Colon (tissue), 2 donors: ENCODE measurements at regions not wholly inside any gene's neighbourhood (a gene's known extent, or its start where the extent isn't known, plus 50 kb on each side); places are given as distances from the start of the nearest gene placed in this dataset.

Experiments
- FAIRE-seq: peaks from 2 replicates; lab custom pipeline; 2012; peaks lifted over from hg19 to GRCh38; lab: Jason Lieb, UNC
- donor health status: control.
- donor health status: control.

DNA sequence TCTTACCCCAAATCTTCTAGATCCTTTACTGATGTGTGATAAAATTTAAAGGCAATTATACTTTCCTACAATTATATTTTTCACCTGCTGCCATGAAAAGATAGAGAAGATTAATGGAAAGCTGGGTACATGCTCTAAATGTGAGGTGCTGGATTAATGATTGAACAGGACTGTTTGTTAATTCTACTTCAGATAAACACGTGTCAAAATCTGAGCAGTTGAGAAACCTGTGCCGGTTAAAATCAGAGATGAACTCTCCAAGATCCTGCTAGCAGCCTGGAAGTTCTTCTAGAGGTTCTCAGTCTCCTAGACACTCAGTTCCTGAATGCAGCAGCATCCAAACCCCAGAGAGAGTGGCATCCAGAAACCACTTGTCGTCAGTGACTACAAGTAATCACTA is 69.2 kb downstream of the INHBA start:
- no peak for FAIRE-seq

DNA sequence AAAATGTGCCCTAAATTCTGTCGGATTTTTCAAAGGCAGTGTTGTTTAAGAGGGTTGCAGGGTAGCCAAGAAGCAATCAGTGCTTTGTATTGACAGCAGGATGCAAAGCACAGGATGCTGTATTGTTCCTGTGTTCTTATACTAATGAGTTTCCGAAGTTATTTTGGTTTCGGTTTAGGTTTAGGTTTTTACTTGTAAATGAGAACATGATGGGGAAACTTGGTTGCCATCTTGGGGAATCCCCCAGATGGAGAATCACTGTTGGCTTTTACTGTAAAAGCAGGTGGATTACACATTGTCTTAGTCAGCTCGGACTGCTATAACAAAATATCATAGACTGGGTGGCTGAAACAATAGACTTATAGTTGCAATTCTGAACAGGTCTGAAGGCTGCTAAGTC is 72.1 kb downstream of the INHBA start:
- no peak for FAIRE-seq

DNA sequence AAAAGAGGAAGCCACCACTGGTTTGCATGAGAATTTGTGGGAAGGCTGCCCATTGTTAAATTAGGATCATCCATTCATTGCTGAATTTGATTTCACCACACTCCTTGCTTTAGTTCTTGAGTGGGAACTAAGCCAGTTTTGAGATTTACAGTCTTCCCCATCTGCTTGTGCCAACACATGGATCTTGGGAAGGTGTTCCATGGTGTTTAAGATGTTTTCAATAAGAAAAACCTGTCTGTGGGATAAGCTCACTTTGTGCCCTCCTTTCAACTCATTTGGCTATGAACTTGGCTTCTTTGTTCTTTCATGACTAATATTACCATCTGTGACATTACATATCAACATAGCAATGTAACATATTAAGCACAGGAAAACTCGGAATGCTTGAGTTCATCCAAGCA is 73.2 kb downstream of the INHBA start:
- FAIRE-seq, result no peak

DNA sequence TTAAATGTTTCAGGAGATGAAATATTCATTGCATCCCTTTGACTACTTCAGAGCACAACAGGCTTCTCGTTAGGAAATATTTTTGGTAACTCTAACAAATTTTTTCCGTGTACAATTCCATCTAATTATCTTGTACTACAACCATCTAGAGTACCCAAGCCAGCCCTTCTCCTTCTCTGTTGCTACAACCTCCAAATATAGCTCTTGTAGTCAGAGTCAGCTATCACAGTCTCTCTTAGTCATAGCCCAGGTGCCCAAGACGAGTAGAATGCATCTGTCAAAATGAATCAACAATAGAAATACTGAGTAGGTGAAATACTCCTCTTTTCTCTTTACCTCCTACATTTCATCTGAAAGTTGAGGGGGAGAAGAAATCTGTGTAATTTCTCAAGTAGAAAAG is 74.0 kb downstream of the INHBA start:
- no peak for FAIRE-seq

DNA sequence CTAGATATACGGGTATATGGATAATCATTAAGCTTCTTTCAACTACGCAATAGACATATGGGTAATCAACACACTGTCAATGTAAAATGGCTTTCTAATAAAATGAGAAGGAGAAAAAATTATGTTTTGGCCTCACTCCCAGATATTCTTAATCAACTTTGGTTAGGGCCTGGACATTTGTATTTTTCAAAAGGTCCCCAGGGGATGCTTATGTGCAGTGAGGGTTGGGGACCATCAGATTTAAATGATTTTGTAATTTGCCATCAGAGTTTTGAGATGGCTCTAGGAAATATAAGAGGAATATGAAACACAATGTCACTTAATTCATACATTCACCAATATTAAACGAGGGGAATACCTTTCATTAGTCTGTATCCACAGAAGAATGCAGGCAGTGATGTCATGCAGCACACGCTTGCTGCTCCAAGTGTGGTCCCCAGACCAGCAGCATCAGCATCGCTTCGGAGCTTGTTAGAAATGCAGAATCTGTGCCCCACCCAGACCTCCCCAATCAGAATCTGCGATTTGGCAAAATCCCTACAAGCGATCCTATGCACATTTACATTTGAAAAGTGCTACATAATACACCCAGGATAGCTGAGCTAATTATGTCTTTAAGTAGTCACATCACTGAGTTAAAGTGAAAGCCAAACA is 75.1 kb downstream of the INHBA start:
- FAIRE-seq, result no peak

DNA sequence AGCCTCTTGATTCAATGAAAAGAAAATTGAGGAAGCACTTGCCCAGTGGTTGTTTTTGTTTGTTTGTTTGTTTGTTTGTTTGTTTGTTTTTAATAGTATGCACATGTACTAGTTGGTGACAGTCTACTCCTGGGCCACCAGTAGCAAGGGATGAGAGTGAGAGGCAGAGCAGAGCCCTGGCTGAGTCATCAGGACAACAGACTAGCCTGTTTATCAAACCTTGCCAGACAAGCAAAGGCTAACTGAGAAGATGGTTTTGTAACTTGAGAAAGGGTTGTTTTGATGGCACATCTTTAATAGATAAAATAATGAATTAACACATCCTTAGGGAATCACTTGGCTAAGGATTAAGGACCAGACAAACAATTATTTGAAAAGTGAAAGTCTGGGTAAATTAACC is 78.1 kb downstream of the INHBA start:
- no peak for FAIRE-seq

DNA sequence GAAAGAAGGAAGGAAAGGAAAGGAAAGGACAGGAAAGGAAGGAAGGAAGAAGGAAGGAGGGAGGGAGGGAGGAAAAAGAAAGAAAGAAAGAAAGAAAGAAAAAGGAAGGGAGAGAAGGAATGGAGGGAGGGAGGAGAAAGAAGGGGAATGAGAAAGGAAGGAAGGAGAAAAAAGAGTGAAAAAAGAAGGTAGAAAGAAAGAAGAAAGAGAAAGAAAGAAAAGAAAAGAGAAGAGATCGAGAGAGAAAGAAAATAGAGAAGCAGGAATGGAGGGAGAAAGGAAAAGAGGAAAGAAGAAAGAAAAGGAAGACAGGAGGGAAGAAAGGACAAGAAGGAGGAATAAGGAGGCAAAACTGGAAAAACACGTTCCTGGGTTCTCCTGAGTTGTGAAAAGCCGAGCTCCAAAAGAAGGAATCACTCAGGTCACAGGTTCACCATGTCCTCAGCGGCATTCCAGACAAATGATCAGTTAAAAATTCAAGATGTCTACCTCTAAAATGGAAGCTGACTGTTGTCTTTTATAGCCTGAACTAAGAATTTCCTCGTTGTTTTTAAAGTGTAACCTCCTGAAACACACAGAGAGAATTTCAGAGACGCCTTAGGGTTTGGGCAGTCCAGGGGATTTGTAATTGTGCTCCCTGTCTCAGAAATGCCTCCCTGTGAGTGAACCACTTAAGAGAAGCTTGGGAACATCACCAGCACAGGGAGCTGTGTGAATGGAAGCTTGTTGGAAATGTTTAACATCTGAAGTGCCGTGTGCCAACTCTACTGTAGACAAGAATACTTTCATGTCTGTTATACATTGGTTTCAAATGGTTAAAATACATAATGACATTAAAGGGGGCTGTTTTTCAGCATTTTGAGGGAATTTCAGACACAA is 80.7 kb downstream of the INHBA start:
- FAIRE-seq, result no peak

DNA sequence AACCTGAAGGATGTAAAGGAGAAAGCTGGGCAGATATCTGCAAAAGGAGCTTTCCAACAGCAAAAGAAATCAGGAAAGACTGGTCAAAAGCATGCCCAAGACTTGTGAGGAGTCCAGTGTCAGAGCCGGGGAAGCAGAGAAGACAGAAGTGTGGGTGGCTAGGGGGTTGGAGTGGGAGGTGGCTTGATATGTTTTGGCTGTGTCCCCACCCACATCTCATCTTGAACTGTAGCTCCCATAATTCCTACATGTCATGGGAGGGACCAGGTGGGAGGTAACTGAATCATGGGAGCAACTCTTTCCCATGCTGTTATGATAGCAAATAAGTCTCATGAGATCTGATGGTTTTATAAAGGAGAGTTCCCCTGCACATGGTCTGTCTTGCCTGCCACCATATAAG is 84.9 kb downstream of the INHBA start:
- no peak for FAIRE-seq

DNA sequence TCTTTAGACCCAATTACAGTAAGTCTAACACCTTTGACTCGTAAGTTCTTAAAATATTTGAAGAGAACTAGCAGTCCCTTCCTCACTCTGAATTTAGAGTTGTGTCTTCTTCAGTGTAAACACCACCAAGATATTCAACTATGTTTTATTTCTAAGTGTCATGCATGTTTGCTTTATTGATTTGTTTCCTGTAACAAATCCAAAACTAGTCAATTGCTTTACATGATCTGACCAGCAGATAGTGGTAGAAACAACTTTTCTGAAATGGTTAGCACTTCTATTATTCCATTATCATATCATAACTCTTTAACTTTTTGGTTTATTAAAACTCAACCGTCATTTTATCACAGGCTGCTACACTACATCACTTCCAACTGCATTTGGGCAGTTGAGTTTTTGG is 90.1 kb downstream of the INHBA start:
- no peak for FAIRE-seq

DNA sequence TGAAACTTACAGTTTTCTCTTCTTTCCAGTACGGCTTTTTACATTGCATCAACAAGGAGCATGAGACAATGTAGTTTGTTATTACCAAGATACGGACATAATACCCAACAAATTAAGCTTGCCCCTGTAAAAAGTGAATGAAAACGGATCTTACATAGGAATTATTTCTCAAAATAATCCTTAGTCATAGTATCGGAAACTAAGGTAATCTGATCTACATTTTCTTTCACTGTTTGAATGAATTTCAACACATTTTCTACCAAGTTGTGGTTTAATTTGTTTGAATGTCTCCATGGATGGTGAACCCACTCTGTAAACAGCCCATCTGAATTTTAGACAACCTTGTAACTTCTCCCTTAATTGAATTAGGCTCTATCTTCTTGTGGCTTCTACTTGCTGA is 90.5 kb downstream of the INHBA start:
- no peak for FAIRE-seq

DNA sequence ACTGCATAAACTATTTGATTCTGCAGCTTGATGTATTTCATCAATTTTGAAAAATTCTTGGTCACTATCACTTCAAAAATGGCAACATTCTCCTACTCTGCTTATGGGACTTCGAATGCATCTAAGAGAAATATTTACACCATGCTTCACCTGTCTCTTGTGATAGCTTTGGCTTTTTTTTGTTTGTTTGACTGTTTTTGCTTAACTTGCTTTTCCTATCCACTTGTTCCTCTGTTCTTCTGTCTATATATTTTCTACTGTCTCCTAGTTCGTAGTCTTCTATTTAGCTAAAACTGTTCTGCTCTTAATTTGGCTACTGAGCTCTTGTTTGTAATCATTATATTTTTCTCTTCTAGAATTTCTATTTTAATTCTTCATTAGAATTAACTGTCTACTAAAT is 94.4 kb downstream of the INHBA start:
- FAIRE-seq, result no peak

DNA sequence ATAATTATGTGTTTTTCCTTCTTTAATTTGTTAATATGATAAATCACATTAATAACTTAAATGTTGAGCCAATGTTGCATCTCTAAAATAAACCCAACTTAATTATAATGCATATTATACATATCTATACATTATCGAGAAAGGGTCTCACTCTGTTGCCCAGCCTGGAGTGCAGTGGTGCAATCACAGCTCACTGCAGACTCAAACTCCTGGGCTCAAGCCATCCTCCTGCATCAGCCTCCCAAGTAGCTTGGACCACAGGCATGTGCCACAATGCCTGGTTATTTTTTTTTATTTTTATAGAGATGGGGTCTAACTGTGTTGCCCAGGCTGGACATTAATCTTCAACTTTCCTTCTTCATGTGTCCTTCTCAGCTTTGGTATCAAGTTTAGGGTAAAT is 98.9 kb downstream of the INHBA start:
- FAIRE-seq, result no peak

DNA sequence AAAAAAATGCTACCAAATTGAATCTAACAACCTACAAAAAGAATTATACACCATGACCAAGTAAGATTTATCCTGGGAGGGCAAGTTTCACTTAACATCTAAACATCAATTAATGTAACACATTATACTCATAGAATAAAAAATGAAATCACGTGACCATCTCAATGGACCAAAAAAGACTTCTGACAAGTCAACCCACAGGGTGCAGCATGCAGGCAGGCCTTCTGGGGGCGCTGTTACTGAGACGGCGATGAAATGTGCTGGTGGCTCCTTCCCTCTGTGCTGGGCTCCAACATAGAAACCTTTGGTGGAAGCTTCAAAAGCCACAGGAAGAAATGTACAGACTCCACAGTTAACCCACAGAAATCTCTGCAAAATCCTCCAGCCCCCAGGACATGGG is 103.1 kb downstream of the INHBA start:
- FAIRE-seq, result no peak

DNA sequence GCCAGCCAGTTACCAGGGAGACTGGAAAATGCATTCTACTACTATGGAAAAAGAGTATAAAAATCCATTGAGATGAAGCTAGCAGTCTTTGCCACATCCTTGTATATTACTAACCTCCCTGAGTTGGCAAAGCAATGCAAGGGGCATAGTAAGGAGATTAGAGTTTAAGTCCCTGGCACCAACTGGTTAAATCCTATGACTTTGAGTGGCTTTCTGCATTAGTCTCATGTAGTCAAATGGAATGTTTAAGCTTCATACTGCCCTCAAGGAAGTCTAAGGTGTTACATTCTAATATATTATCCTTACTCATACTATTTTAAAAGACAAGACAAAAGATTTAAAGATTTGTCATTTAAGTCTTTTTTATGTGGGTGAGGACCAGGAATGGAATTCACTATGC is 110.1 kb downstream of the INHBA start:
- FAIRE-seq, result no peak

DNA sequence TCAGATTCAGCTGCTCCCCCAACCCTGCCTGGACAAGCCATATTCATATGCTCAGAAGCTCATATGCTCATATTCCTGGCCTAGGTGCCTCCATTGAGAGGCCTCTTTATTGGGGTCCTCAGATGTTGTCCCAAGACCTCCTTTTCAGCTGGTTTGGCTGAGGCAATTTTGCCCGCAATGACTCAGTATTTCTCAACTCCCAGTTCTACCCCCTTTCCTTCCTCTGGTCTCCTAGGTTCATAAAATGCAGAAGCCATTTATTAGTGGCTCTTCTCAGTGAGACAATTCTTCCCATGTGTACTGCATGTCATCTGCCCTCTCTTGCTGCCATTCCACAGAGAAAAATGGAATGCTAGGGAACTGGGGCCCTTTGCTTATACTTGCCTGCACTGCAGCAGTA is 110.7 kb downstream of the INHBA start:
- no peak for FAIRE-seq

DNA sequence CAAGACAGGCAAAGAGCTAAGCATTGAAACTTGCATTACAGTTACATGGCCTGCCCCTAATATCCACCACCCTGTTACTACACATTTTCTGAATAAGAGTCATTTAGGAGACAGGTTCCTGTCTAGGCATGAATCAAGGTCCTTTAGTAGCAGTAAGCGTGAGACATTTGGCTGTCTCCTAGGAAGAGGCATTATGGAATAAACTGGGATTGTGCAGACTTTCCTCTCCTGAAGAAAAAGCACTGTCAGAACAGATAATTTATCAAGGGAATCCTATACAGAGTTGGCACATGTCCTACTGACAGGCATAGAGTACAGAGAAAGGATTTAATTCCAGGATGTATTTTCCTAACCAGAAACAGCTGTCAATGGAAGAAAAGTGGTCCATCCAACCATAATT is 111.9 kb downstream of the INHBA start:
- FAIRE-seq, result no peak

DNA sequence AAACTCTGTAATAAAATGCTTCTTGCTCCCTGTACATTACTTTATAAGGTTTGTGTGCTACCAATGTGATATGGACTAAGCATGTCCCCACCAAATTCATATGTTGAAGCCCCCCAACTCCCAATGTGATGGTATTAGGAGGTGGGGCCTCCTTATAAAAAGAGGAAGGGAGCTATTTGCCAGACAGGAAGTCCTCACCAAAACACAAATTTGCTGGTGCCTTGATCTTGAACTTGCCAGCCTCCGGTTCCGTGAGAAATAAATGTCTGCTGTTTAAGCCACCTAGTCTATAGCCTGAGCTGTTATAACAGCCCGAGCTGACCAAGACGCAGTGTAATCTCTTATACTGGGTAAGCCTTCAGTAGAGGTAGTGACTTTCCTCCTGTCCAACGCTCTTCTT is 114.5 kb downstream of the INHBA start:
- FAIRE-seq, result no peak

DNA sequence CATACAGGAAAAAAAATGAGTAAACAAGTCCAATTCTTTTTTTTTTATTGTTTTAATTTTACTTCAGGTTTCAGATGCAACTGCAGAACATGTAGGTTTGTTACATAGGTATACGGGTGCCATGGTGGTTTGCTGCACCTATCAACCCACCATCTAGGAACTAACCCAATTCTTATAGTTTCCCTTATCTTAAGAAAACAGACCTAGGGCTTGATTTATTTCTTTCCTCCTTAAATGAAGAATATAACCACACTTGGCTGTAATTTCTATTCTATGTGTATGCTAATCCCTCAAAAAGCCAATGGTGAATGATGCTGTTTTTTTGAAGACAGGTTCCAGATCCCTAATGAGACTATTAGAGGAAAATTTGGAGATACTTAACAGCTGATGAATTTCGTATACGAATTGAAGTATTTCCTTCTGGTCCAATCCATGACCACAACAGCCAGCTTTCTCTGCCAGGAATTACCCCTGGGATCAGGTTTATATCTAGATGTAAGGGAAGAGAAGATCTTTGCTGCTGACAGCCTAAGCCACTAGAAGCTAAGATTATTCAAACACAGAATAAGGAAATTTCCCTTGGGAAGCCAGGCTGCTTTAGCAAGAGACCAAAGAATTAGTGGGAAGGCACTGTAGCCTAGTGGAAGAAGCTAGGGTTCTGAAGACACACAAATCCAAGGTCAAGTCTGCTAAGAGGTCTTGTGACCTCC is 115.8 kb downstream of the INHBA start:
- no peak for FAIRE-seq

DNA sequence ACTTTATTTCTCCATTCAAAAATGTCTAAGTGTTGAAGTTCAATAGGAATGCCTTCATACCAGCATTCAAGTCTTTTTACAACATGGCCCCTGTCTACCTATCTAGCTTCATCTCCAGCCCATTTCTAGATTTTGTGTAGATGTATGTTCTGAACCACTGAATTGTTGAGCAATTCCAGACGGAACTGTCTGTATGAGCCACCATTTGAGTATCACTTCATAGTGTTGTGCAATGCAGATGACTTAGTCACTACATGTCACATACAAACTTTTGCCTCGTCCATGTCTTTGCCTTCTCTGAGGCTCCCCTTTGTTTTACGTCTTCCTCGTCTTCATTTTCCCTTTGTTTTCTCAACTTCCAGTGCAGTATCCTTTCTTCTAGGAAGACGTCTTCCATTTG is 118.1 kb downstream of the INHBA start:
- FAIRE-seq, result no peak

DNA sequence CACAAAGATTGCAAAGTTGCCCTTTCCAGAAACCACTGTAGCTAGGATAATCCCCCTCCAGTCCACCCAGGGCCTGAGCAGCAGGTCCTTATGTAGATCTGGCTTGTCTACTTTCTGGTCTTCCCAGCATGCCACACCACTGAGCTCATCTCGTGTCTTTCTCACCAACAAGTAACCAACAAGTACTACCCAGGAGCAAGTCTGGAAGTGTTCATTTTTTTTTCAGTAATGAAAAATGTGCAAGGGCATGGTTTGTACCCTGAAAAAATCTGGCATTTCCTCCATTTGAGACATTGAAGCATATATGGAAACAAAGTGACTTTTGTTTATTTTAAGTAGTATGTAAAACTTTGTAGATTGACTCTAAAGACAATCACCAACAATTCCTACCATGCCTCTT is 120.8 kb downstream of the INHBA start:
- no peak for FAIRE-seq

DNA sequence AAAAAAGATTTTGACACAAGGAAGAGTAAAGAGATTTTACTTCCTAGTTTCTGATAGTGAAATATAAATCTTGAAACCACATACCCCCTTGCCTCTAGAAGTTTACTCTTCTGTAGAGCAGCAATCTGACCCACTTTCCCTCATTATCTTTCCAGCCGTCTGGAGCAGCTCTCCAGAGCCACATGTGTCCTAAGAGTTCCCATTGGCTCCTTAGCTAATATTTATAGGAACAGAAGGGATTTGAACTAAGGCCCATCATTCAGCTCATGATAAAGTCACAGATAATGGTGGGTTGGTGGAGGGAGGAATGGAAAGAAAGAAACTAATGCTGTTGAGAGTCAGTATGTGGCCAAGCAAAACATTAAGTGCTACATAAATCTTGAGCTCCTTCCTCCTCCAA is 121.8 kb downstream of the INHBA start:
- no peak for FAIRE-seq

DNA sequence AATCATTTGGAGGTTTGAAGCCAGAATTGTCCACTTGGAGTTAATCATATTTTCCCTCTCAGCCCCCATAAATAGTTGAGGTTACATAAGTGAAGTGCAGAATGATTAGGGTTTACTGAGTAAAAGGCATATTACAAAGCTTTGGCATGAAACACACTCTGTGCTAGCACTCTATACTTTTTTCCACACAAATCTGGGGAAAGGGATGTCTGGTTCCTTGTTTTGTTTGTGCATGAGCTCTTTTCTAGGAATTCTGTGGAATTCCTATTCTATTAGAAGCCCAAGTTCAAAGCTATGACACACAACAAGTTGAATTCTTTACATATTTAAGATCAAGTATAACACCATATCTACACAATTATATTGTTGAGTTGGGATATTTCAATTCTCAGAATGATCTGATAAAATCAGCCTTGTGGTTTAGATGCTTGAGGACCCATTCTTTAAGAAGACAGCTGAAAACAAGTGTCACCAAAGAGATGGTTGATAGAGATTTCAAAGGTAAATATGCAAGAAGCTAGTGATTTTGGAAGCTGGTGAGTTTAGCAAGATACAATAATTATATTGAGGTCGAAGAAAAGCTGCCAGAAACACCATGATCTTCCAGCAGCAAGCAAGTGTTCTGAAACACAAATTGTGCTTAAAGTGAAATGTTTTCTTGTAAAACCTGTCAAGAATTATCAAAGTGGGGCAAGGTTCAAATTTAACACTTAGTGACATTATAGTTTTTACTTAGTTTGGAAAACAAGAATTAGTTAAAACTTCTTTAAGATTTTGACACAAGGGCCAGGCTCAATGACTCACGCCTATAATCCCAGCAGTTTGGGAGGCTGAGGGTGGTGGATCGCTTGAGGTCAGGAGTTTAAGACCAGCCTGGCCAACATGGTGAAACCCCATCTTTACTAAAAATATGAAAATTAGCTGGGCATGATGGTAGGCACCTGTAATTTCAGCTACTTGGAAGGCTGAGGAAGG is 122.6 kb downstream of the INHBA start:
- FAIRE-seq, result no peak
